ENCODE measurements at regions not wholly inside any gene's neighbourhood (a gene's known extent, or its start where the extent isn't known, plus 50 kb on each side); places are given as distances from the start of the nearest gene placed in this dataset.

DNA sequence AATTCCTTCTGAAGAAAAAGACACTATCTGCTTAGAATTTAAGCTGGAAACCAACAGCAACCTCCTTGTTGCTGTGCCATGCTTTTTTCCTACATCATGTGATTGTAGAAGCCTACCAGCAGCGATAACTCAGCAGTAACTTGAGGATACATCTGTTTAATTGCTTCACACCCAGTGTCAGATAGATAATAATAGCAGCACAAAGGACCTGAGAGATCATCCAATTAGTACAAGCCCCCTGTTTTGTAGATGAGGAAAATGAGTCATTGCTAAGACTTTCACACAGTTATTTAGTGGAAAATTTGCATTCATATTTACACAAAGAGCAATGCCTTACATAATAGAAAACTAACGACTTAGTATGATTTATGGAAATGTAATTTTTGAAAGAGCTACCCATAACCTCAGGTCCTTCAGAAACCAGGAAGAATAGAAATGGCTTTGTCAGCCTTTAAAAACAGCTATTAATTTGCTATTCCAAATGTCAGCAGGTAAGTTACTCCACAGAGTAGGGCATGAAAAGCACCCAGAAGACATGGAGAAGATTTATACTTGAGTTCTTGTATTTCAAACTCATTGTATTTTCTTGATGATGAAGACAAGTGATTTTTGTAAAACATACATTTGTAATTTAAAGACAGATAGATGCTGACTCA, 93.7 kb upstream of the SGCG start:
- Mint-ChIP-seq H3K4me3 (ENCODE audit: unreplicated experiment) (no peak overlapping the region), H3K4me1 (ENCODE audit: low read depth) (no peaks in the 10 kb centered on the region), H3K27me3 (ENCODE audit: low read depth) (no peaks in the 10 kb centered on the region), H3K27ac (ENCODE audit: unreplicated experiment) (no peak overlapping the region), H3K36me3 (ENCODE audit: low read depth) (no peaks in the 10 kb centered on the region), H3K9me3 (ENCODE audit: low read depth) (no peaks in the 10 kb centered on the region)
- DNase-seq (ENCODE audit: low spot score) = no peak
- TF ChIP-seq, protein P1, sequence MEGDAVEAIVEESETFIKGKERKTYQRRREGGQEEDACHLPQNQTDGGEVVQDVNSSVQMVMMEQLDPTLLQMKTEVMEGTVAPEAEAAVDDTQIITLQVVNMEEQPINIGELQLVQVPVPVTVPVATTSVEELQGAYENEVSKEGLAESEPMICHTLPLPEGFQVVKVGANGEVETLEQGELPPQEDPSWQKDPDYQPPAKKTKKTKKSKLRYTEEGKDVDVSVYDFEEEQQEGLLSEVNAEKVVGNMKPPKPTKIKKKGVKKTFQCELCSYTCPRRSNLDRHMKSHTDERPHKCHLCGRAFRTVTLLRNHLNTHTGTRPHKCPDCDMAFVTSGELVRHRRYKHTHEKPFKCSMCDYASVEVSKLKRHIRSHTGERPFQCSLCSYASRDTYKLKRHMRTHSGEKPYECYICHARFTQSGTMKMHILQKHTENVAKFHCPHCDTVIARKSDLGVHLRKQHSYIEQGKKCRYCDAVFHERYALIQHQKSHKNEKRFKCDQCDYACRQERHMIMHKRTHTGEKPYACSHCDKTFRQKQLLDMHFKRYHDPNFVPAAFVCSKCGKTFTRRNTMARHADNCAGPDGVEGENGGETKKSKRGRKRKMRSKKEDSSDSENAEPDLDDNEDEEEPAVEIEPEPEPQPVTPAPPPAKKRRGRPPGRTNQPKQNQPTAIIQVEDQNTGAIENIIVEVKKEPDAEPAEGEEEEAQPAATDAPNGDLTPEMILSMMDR (IDR thresholded peaks at IDR 0.05) = no peak

DNA sequence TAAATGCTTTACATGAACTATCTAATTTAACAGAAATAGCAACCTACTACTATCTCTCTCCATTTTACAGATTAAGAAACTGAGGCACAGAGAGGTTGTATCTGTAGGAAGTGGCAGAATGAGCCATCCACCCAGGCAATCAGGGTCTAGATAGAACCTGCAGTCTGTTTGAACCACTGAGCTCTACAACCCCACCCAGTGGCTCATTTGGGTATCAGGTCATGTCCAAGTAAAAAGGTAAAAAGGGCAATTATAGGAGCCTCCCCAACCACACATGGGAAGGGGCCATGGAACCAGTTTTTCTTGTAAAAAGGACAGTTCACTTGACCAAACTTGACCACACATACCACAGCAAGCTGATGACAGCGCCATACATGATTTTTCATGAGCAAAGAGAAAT, 92.9 kb upstream of the SGCG start:
- no peak for DNase-seq (ENCODE audit: low spot score)
- H3K27me3 Mint-ChIP-seq (ENCODE audit: low read depth) = peaks cover 4% of the 10 kb centered on the region
- TF ChIP-seq, protein P1 (IDR thresholded peaks at IDR 0.05) = peak; percentile 64
- H3K27ac Mint-ChIP-seq (ENCODE audit: unreplicated experiment) = no peak overlapping the region
- no peaks in the 10 kb centered on the region for H3K9me3 Mint-ChIP-seq (ENCODE audit: low read depth)
- no peaks in the 10 kb centered on the region for H3K4me1 Mint-ChIP-seq (ENCODE audit: low read depth)
- no peaks in the 10 kb centered on the region for H3K36me3 Mint-ChIP-seq (ENCODE audit: low read depth)
- H3K4me3 Mint-ChIP-seq (ENCODE audit: unreplicated experiment) = no peak overlapping the region

DNA sequence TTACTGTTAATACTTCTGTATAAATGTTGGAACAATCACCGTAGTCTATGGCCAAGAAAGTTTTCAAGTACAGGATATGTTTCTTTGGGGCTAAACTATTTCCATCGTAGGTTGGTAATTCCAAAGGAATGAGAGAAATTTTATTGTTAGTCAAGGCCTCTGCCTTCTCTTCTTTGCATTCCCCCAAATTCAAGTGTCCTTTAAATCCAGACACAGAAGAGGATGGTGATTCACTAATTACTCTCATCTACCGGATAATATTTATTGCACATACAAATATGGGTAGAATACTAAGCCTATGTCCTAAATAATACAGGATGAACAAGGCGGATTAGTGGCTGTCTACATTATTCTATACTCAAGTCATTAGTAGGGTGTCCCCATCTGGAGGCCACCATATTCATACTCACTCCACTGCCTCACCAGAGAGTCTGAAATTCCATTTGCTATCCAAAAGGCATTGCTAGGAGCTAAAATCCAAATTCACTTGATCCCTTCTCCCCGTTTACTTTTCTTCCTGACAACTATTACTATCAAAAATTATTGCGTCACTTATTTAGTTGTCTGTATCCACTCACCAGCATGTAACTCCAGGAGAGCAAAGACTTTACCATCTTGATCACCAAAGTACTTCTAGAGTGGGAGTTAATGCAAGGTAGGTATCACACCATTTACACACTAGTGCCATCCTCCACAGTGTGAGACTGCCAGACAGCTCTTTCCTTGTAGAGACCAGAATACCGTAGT, 82.4 kb upstream of the SGCG start:
- Mint-ChIP-seq H3K4me3 (ENCODE audit: unreplicated experiment) (no peak overlapping the region), H3K27ac (ENCODE audit: unreplicated experiment) (no peak overlapping the region), H3K9me3 (ENCODE audit: low read depth) (peaks cover 3% of the 10 kb centered on the region), H3K27me3 (ENCODE audit: low read depth) (peaks cover 3% of the 10 kb centered on the region), H3K36me3 (ENCODE audit: low read depth) (no peaks in the 10 kb centered on the region), H3K4me1 (ENCODE audit: low read depth) (no peaks in the 10 kb centered on the region)
- TF ChIP-seq, protein P1 (IDR thresholded peaks at IDR 0.05) = no peak
- DNase-seq (ENCODE audit: low spot score) = no peak

DNA sequence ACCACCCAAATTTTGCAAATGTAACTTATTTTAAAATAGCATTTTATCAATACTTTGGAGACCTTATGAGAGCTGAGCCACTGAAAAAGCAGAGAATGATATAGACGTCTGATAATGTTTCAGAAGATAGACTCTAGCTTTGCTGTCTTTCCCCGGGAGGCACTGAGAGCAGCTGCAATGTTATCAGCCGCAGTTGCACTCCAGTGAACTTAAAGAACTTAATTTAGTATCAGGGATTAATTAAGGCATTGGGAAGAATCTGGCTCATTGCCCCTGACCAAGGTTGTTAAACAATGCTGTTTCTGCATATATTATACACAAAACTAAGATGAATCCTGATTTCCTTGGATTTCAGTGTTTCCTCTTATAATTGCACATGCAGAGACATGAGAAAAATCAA, 75.7 kb upstream of the SGCG start:
- Mint-ChIP-seq H3K9me3 (ENCODE audit: low read depth) (peaks cover 5% of the 10 kb centered on the region), H3K27ac (ENCODE audit: unreplicated experiment) (no peak overlapping the region), H3K27me3 (ENCODE audit: low read depth) (no peaks in the 10 kb centered on the region), H3K4me1 (ENCODE audit: low read depth) (peaks cover 13% of the 10 kb centered on the region), H3K36me3 (ENCODE audit: low read depth) (no peaks in the 10 kb centered on the region), H3K4me3 (ENCODE audit: unreplicated experiment) (no peak overlapping the region)
- DNase-seq (ENCODE audit: low spot score) = no peak
- TF ChIP-seq, protein P1 (IDR thresholded peaks at IDR 0.05) = no peak

DNA sequence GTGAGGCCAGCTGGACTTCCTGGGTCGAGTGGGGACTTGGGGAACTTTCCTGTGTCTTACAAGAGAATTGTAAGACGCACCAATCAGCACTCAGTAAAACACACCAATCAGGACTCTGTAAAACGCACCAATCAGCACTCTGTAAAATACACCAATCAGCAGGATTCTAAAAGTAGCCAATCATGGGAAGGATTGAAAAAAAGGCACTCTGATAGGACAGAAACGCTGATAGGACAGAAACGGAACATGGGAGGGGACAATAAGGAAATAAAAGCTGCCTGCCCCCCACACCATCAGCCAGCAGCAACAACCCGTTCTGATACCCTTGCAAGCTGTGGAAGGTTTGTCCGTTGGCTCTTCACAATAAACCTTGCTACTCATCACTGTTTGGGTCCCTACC, 73.1 kb upstream of the SGCG start:
- no peak for DNase-seq (ENCODE audit: low spot score)
- Mint-ChIP-seq H3K27me3 (ENCODE audit: low read depth) (no peaks in the 10 kb centered on the region), H3K4me3 (ENCODE audit: unreplicated experiment) (no peak overlapping the region), H3K9me3 (ENCODE audit: low read depth) (peaks cover 2% of the 10 kb centered on the region), H3K27ac (ENCODE audit: unreplicated experiment) (no peak overlapping the region), H3K4me1 (ENCODE audit: low read depth) (peaks cover 13% of the 10 kb centered on the region), H3K36me3 (ENCODE audit: low read depth) (no peaks in the 10 kb centered on the region)
- TF ChIP-seq, protein P1 (IDR thresholded peaks at IDR 0.05) = no peak
